T1000 (cell line): ENCODE measurements at regions not wholly inside any gene's neighbourhood (a gene's known extent, or its start where the extent isn't known, plus 50 kb on each side); places are given as distances from the start of the nearest gene placed in this dataset.

Experiments used
- DNase-seq: peaks from one replicate; lab custom pipeline; 2025; ENCODE audit warnings: mixed read lengths; lab: John Stamatoyannopoulos, UW

GRCh38 chr13:74966814-74967424 is 515.0 kb downstream of the TBC1D4 start:
- DNase-seq: no peak

- DNase-seq: no peak
Measured at GRCh38 chr13:74966275-74966674, 515.7 kb downstream of the TBC1D4 start.

- DNase-seq: no peak
Measured at GRCh38 chr13:74945637-74946036, 536.3 kb downstream of the TBC1D4 start.

DNA sequence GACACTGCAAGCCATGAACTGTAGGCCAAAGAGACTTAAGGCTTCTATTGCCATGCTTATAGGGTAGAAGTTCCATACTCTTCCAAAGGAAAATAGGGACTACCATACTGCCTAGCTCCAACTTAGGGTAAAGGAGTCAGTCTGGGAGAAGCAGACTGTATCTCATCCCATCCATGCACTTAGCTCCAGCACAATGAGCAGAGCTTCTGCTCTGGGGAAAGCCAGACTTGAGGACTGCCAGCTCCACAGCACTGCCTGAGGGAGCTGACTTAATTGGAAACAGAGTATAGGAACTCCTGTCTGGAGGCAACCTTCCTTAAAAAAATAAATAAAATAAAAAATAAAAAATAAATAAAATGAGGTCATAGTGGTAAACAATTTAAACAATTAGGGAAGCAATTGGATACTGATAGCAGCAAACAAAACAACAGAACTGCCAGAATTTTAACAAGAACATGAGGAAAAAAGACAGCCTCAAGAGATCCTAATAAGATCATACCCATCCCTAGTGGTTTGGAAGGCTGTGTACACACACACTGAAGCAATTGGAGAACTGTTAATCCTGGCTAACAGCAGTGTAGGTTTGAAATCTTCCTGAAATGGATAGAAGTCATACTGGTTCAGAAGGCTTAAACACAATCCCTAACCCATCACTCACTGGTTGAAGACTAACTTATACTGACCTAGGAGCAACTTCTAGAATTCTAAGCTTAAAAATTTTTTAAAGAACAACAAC is 550.1 kb downstream of the TBC1D4 start:
- no peak for DNase-seq

GRCh38 chr13:74930402-74931165 is 551.4 kb downstream of the TBC1D4 start:
- no peak for DNase-seq

DNA sequence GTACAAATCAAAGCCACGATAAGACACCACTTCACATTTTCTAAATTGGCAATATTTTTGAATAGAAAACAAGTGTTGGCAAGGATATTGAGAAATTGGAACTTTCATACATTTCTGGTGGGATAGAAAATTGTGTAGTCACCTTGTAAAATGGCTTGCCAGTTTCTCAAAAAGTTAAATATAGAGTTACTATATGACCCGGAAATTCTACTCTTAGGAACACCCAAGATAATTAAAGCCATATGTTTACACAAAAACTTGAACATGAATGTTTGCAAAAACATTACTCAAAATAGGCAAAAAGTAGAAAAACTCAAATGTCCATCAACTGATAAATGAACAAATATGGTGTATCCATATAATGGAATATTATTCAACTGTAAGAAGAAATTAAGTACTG is 552.5 kb downstream of the TBC1D4 start:
- DNase-seq: no peak

DNA sequence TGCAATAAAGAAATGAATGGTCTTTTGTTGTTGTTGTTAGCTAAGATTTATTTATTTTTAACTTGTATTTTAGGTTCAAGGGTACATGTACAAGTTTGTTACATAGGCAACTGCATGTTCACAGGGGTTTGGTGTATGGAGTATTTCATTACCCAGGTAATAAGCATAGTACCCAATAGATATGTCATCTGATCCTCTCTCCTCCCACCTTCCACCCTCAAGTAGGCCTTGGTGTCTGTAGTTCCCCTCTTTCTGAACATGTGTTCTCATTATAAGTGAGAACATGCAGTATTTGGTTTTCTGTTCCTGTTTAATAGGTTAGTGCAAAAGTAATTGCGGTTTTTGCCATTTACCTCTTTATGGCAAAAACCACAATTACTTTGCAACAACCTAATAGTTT is 554.1 kb downstream of the TBC1D4 start:
- no peak for DNase-seq

- DNase-seq: no peak
Measured at GRCh38 chr13:74922963-74923362, 559.0 kb downstream of the TBC1D4 start.

- DNase-seq: no peak
Measured at GRCh38 chr13:74921326-74921725, 560.6 kb downstream of the TBC1D4 start.

DNA sequence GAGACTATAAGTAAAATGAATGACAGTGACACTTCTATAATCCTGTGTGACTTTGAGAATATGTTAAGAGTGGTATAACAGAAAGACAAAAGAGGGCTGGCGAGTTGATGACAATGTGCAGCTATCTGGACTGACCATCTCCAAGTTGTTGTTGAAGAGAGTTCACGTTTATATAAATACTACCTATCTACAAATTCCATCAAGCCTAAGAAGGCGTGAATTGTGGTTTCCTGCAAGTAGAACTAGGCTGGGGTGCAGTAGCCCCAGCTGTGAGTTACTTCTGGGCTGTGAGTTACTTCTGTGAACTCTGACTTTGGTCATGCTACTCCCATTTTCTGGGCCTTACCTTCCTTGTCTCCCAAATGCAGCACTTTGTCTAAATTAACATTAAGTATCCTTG is 561.0 kb downstream of the TBC1D4 start:
- DNase-seq: no peak

GRCh38 chr13:74920361-74920760 is 561.6 kb downstream of the TBC1D4 start:
- DNase-seq: no peak

DNA sequence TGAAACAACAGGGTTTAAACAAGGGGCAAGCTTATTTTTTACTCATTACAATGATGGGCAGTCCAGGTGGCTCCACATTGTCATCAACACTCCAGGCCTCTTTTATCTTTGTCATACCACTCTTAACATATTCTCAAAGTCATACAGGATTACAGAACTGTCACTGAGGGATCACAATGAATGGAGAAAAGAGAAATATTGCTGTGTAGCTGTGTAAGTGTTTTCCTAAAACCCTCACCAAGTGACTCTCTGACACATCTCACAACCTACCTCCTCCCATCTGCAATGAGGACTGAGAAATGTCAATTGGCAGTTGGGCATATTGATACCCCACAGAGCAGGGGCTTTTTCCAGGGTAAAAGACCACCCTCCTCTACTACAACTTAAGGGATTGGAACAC is 562.1 kb downstream of the TBC1D4 start:
- no peak for DNase-seq

GRCh38 chr13:74912898-74913297 is 569.1 kb downstream of the TBC1D4 start:
- DNase-seq: no peak

GRCh38 chr13:74910415-74910814 is 571.6 kb downstream of the TBC1D4 start:
- no peak for DNase-seq

DNA sequence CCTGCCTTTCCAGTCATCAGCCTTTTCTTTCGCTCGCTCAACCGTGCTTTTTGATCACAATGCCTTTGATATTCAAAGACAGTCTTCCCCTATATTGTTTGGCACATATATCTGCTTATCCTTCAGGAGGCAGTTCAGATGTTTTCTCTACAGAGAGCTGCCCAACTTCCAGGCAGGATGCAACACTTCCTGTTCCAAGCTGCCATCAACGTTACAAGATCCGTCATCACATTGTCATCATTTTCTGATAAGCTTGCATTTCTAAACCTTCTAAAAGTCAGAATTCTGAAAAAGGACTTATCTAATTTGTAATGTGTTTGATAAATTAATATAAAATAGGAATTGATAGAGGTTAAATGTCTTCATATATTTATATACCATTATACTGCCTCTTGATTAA is 574.2 kb downstream of the TBC1D4 start:
- DNase-seq: no peak

DNA sequence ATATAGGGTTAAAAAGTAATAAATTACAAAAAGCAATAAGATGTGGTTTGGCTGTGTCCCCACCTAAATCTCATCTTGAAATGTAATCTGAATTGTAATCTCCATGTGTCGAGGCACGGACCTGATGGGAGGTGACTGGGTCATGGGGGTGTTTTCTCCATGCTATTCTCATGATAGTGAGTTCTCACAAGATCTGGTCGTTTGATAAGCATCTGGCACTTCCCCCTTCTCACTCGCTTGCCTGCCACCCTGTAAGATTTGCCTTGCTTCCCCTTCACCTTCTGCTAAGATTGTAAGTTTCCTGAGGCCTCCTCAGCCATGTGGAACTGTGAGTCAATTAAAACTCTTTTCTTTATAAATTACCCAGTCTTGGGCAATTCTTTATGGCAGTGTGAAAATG is 577.4 kb downstream of the TBC1D4 start:
- no peak for DNase-seq

- no peak for DNase-seq
Measured at GRCh38 chr13:74895042-74895796, 586.8 kb downstream of the TBC1D4 start.

DNA sequence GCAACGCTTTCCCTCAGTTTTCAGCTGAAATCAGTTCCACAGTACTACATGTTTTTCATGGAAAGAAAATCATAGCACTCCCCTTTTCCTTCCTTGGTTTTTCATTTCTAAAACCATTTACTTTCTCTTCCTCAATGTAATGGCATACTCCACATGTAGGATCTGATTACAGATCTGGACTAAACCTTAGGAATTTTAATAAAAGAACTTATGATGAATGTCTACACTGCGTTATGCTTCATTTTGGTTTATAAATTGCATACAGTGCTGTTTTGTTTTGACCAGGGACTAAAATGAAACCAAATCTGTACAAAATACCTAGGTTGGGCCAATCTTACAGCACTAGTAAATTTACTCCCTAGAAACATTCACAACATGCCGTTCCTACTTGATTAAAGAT is 589.9 kb downstream of the TBC1D4 start:
- DNase-seq: no peak

DNA sequence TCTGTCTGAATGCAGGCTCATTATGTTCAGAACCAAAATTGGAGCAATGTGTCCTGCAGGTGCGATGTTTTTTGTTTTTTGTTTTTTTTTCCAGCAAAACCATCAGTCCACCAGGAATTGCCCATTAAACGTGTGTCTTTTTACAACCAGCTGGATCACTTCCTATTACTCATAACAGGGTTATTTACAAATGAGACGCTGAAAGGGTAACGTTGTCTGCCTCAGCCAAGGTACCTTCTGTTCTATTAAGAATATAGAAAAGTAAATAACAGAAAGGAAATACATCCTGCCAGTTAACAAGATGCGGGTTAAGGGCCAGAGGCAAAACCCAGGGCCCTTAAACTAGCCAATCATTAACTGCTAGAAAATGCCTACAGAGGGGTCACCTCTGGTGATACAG is 590.4 kb downstream of the TBC1D4 start:
- DNase-seq: no peak

GRCh38 chr13:74889321-74889720 is 592.6 kb downstream of the TBC1D4 start:
- no peak for DNase-seq

- no peak for DNase-seq
Measured at GRCh38 chr13:74886502-74886901, 595.5 kb downstream of the TBC1D4 start.

DNA sequence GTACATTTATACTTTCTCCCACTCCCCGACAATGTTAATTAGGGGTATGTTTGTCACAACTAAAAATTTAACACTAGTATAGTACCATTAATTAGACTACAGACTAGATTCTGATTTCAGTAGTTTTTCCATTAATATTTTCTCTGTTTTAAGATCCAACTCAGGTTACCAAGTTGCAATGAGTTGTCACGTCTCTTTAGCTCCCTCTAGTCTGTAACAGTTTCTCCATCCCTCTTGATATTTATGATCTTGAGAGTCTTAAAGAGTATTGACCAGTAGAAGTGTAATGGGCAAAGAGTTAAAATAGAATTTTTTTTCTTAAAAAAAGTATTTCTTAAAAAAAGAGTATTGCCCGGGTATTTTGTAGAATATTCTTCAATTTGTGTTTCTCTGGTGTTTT is 598.1 kb downstream of the TBC1D4 start:
- DNase-seq: no peak
